Activated CD4-positive, alpha-beta T cell treated with anti-CD3 and anti-CD28 coated beads, Interleukin-2, amount 50 U/mL, for 16 hours (primary cell): ENCODE measurements at regions not wholly inside any gene's neighbourhood (a gene's known extent, or its start where the extent isn't known, plus 50 kb on each side); places are given as distances from the start of the nearest gene placed in this dataset.
"Not testable (repeated sequence)": the region's sequence is repeated elsewhere in the genome, so short reads cannot be mapped to it uniquely, and the experiment has no call there.

Experiments
- DNase-seq: peaks from one replicate; pipeline ENCODE4 v3.0.0-alpha.2; 2020

DNA sequence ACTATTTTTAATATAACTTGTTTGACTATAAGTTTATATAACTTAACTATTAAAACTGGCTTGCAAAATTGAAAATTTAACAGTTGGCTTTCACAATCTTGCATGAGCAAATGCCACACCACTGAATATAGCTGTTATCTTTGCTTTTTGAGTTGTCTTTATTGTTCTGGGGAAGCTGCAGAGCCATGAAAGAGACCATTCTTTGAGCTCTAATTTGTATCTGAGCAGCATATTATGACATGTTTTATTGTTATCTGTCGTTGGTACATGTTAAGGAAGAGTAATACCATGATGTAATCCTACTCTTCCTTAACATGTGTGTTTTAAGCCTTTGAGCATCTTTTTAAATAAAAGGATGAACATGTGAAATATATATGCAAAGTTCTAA is 97.1 kb upstream of the ANK2 start:
- no peak for DNase-seq

DNA sequence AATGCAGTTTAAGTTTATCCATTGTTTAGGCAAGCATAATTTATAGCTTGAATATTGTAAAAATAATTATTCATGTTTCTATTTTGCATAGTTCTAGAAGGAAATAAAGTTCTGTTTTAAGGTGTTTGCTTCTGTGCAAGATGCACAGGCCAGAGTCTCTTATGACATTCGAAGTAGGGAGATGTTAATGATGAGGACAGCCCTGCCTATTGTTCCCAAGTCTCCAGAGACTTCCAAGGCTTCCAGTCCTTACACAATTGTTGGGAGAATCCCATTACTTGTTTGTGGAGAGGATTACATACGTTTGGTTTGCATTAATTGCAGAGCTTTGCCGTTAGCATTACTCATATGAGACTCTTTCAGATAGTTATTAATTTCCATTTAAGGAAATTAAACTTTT is 96.2 kb upstream of the ANK2 start:
- no peak for DNase-seq

DNA sequence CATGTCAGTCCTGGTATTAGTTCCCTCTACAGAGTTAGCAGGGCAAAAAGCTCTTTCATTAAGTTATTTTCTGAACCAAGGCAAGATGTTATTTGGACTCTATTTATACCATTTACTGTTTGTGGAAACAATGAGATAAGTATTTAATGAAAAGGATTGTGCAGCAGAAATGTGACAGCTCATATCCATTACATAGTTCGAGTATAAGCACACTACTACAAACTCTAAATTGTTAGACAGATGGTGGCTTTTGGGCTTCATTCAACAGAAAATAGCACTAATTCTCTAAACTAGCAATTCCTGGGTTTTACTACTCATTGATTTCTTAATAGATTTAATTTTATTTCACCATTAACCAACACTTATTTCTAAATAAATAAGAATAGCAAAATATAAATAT is 95.2 kb upstream of the ANK2 start:
- no peak for DNase-seq

DNA sequence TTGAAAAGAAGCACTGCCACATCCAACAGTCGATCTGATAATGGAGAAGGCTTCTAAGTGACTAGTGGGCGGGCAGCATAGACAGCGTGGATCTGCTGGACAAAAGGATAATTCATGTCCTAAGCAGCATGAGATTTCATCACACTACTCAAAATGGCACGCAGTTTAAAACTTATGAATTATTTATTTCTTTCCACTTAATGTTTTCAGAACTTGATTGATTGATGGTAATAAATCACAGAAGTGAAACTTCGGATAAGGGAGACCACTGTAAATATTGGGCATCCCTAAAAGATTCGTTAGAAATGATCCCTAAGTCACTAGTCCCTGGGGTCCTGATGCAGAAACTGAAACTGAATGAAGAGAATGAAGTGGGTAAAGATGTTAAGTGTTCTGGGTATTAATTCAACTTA is 93.0 kb upstream of the ANK2 start:
- DNase-seq: no peak

DNA sequence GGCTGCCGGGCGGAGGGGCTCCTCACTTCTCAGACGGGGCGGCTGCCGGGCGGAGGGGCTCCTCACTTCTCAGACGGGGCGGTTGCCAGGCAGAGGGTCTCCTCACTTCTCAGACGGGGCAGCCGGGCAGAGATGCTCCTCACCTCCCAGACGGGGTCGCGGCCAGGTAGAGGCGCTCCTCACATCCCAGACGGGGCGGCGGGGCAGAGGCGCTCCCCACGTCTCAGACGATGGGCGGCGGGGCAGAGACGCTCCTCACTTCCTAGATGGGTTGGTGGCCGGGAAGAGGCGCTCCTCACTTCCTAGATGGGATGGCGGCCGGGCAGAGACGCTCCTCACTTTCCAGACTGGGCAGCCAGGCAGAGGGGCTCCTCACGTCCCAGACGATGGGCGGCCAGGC is 91.7 kb upstream of the ANK2 start:
- DNase-seq: not testable (repeated sequence)

DNA sequence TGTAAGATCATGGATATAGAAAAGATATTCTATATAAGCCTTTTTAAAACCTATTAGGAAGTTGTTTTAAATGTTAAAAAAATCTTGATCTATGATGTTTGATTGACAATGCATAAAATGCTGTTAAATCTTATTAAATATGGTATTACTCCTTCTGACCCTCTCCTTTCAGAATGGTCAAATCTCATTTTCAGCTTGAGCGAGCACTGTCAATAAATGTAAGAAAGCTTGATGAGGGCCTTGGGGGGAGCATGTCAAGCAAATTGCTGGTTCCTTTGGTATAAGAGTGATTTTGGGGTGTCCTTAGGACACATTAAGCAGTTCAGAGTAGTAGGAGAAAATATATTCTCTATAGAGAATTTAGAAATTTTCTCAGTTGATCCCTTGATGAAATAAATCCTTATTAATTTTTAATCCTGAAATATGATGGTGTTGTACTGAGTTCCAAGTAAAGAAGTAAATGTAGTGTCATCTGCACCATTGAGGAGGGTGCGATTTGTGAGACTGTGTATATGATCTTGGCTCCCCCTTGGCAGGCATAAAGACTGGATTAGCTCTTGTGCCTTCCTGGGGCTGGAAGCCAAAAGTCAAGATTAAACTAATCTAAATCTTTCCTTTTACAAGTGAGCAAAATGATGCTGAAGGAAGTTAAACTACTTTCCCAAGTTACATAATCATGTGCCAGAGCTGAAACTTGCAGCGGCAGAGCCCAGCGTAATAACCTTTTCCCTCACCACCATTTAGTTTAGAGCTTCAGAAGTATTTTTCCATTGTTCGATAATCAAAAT is 82.6 kb upstream of the ANK2 start:
- DNase-seq: no peak

DNA sequence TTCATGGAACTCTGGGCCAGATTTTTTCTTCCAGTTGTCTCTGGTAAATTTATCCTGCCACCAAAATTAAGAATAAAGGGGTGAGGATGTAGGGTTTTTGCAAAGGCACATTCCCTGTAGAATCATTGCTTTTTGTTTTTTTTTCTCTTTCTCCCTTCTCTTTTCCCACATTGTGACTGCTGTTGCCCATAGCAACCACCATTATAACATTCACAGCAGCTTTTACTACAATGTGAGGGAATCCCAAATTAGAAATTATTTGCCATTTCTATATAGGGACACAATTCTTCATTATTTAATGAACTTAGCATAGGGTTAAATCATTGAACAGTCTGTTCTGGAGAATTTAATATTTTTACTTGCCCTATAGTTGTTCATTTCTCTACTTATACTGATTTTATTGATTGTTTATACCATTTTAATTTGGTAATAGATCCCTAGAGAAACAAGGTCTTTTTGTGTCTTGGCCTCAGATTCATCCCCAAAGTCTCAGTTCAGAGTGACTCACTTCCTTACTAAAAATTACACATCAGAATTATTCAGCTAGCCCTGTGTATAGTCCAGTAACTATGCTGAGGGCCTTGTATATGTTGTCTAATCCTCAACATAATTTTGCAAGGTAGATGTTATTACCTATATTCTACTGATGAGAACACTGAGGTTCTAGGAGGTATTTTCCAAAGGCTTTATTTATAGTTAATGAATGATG is 80.8 kb upstream of the ANK2 start:
- no peak for DNase-seq

DNA sequence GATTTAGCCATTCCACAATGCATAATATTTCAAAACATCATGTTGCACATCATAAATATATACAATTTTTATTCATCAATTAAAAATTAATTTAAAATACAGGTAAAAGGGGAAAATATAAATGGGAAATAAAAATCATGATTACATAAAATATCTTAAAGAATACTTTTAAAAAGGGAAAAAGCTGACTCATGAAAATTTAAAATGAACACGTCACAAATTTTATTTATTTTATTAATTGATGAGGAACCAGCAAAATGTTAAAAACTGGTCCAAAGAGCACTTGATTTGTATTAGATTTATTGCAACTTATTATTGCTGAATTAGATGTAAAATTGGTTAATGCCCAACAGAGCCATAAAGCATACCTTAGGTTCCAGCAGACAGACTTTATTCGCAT is 78.5 kb upstream of the ANK2 start:
- no peak for DNase-seq

DNA sequence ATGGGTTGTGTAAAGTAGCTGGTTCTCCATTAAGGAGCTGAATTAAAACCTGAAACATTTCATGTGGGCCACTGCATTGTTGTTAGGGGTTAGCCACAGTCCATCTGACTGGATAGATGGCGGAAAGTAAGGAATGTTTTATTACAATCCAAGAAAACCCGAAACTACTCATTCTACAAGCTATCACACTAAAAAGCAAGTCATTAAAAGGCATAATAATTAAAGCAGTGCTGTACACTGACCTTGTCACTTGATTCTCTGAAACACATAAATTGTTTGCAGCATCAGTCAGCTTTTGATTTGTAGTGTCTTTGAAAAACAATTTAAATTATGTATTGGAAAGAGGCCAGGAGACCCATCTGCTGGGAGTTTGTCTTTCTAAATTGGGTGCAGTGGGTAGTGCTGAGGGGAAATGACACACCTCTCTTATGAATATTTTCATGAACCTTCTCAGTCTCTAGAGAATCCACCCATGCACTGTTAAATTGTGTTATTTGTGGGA is 75.7 kb upstream of the ANK2 start:
- DNase-seq: no peak

DNA sequence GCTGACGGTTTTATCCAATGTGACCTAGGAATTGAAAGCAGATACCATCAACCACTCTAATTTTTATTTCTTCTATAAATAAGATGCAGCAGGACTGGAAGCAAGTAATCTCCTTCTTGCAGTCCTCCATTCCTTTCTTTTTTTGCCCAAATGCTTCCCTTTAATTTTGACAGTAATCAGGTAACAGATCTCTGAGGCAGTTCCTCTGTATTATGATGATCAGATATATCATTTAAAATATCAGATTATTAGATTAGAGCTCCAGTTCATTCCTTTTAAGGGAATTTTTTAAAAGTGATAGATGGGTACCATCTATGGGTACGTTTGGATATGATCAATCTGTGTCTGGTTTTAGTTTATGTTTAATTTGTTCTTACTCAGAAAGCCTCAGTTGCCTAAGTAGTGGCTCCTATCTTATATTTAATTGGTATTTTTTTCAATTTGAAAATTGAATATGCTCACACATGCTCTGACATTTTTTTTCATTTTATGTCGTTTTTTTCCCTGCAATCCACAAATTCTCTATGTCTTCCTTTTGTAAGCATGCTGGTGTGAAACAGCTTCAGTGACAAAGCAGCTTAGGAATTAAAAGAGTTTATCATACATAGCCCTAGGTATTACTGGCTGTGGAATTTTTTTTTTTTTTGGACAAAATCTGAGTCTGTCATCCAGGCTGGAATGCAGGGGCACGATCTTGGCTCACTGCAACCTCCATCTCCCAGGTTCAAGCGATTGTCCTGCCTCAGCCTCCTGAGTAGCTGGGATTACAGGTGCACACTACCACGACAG is 73.7 kb upstream of the ANK2 start:
- no peak for DNase-seq

DNA sequence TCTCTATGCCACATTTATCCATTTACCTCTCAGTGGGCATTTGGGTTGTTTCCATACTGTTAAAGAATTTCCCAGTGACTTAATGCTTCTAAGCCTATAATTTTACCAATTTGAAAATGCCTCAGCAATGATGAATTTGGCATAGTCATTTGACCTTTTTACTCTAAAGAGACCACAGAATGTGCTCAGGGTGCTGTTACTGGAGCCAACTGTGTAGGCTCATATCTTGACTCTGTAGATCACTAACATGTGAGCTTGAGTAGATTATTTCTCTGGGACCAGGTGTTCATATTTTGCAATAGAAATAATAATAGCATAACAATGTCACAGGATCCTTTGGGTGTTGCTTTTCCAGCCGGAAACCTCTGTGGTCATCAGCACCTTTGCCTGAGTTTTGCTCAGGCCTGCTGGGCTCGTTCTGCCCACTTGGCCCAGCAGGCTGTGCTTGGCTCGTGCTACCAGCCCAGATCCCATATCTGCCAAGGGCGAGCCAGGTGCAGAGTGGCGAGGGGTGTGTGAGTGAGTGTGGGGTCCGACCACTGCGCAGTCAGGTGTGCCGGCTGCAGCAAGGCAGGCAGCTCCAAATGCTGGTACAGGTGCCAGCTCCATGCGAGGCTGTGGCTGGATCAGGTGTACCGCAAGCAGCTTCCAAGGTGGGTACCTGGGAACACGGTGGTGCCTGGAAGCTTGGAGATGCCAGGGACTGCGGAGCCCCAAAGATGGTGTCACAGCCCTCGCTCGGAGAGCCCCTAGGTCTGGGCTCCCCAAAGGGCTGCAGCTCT is 70.6 kb upstream of the ANK2 start:
- DNase-seq: no peak

DNA sequence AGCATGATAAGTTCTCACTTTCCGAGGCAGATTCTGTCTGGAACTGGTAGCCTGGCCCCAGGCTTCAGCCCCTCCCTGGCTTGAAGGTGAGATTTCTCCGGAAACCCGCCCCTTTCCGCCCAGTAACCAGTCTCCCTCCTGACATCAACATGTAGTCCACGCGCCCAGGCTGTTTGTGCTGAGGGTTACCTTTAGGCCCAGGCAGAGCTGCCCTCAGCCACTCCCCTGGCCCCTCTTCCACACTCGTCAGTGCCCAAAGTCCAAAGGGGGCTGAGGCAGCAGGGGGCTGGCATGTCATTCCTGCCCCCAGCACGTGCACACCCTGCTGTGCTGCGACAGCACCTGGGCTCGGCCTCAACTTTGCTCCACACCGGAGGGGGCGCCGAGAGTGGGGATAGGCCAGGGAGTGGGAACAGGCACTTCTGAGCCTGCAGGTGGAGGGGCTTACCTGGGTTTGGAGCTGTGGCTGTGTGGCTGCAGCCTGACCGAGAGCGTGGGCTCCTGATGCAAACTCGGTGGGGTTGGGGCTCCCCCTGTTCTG is 69.5 kb upstream of the ANK2 start:
- no peak for DNase-seq

DNA sequence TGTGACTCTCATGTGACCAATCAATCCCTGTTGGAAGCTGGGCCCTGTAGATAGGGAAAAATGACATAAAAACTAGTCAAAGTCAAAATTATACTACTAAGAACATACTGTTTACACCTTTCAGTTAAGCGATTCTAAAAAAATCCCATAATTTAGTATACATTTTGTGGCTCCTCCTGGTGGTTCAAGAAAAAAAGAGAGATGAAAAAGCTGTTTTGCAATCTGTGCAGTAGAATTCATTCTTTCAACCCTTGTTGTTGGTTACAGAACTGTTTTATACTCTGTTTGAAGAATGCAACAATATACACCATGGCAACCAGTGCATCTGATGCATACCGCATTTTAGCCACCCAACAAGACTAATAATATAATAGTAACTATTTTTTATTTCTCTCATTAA is 66.8 kb upstream of the ANK2 start:
- no peak for DNase-seq

DNA sequence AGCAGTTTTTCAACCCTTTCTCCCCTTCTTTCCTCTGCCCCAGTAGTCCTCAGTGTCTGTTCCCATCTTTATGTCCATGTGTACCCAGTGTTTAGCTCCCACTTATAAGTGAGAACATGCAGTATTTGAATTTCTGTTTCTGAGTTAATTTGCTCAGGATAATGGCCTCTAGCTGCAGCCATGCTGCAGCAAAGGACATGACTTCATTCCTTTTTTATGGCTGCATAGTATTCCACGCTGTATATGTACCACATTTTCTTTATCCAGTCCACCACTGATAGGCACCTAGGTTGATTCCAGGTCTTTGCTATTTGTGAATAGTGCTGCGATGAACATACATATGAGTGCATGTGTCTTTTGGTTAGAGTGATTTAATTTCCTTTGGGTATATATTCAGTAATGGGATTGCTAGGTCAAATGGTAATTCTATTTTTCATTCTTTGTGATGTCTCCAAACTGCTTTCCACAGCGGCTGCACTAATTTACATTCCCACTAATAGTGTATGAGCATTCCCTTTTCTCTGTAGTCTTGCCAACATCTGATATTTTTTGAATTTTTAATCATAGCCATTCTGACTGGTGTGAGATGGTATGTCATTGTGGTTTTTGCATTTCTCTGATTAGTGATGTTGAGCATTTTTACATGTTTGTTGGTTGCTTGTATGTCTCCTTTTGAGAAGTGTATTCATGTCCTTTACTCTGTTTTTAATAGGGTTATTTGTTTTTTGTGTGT is 54.6 kb upstream of the ANK2 start:
- no peak for DNase-seq
